Inflammatory macrophage treated with lipopolysaccharide for 1 hour (primary cell): ENCODE measurements at regions not wholly inside any gene's neighbourhood (a gene's known extent, or its start where the extent isn't known, plus 50 kb on each side); places are given as distances from the start of the nearest gene placed in this dataset.
"Not testable (repeated sequence)": the region's sequence is repeated elsewhere in the genome, so short reads cannot be mapped to it uniquely, and the experiment has no call there.

ENCODE experiments used
- DNase-seq, 2 donors: peaks; one replicate each; pipeline ENCODE4 v3.0.0-alpha.2; 2020 to 2022

GRCh38 chr9:13001989-13002580 lies 227.3 kb downstream of the LURAP1L start:
- no peak for DNase-seq

GRCh38 chr9:13002740-13003139 lies 227.9 kb downstream of the LURAP1L start:
- DNase-seq, result no peak

GRCh38 chr9:13009871-13010270 lies 235.1 kb downstream of the LURAP1L start:
- DNase-seq, result no peak

GRCh38 chr9:13013991-13014883 lies 239.4 kb downstream of the LURAP1L start:
- no peak for DNase-seq

GRCh38 chr9:13017260-13017659 lies 242.4 kb downstream of the LURAP1L start:
- no peak for DNase-seq

DNA sequence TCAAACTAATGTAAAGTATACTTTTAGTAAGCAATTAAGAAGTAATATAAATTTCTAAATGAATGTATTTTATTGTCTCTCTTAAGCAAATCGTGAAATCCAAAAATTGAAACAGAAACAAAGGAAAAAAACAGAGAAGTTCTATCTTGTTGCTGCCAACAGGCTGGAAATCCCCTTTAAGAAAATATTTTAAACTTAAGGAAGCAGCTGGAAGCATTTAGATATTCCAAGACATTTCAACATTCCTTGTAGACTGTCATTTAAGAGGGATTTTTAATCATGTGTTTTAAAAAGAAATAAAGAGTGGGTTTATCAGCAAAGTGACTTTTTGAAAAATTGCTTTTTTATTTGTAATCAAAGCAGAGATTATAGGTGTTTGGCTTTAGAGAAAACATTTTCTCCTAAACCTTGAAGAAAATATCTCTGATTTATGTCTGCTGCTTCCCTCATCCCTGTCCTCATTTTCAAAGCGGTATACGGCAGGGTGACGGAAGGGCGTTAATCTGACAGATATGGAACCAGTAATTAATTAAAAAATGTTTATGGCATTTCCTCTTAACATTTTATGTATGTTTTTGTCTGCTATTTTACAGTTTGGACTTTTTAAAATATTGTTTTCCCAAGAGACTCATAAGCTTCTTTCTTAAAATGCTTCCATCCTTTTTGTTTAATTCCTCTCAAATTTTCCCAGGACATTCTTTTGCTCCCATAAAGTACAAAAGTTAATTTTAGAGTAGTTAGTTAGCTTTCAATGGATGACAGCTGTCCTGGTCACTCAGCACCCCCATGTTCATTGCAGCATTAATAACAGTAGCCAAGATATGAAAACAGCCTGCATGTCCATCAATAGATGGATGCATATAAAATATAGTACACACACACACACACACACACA lies 245.6 kb downstream of the LURAP1L start:
- DNase-seq, result no peak

DNA sequence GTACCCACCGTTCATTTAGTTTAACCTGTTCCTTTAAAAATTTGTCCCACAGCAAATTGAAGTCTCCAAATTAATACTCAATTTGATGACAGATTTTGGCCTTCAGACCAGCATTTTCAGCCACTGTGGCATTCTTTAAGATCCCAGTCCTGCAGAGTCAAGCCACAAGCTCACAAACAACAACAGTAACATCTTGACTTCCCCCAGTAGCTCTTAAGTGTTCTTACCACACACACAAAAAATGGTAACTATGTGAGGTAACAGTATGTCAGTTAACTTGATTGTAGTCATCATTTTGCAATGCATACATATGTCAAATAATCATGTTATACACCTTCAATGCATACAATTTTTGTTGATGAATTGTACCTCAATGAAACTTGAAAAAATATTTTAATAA lies 247.9 kb downstream of the LURAP1L start:
- no peak for DNase-seq

- no peak for DNase-seq
These were observed 248.7 kb downstream of the LURAP1L start for GRCh38 chr9:13023498-13023897.

DNA sequence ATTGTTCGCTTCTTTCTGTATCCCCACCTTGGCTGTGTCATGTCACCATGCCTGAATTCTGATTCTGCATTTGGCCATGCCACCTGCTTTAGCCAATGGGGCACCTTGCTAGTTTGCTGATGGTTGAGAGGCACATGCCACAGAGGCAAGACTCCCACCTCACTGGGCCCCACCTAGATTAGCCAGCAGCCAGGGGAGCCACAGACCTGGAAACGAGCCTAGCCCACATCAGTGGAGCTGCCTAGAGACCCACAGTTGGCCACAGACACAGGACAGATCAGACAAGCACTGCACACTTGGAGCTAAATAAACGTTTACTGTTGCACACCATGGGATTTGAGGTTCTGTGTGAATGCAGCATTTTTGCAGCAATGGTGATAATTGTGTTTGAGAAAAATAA lies 252.1 kb downstream of the LURAP1L start:
- DNase-seq, result no peak

DNA sequence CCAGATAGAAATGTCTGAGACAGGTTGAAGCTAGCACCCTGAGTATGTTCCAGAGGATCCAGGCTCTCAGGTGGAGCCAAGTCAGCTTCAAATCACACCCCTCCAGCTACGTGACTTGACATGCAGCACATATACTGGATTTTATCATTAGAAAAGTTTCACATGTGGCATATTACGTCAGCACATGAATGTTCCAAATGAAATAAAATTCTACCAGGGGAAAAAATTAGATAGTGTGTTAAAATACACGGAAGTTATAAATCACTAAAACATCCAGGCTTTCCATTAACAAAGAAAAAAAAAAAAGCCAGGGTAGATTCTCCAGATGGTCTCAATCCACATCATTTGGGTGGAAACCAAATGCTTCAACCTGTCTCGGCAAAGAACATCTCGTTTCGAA lies 251.6 kb downstream of the MPDZ start:
- DNase-seq, result no peak

DNA sequence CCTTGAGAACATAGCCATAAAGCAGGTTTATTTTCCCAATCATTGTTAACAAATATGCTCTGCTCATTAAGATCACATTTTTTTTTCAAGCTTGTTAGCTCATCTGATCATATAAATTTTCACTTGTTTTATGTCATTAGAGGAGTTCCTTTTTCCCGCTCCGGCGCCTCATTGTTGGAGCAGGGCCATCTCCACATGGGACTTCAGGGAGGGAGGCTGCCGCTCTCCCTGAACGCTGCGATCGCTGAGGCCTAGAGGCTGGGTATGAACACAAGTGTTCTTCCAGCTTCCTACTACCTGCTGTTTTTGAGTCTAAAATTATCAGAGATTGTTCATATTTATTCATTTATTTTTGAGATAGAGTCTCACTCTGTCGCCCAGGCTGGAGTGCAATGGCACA lies 246.9 kb downstream of the MPDZ start:
- no peak for DNase-seq

DNA sequence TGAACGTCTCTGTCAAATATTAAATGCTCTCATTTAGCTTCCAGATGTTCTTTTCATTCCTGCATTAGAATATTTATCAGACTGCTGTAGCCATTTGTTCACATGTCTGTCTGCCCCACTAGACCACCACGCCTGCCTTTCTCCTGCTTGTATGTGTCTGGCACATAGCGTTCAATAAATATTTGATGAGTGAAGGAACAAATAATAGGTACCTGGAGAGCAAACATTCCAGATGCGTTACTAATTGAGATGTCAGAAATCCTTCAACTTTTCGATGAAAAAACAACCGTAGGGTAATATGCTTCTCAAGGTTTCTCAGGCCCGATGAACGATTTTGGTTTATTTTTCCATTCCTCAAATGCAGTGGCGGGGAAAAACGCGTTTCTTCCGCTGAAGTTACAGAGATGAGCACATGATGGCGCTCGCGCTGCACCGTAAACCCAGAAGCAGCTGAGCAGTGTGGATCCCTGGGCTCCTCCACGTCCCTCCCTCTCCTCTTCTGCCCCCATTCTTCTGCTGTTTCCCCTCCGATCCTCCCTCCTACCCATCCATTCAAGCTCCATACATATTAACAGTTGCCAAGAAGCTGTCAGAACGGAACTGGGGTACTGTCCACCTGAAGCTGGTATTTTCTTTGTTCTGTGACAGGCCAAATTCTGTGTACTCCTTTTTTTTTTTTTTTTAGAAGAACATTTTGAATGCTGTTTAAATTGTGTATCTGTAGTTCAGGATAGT lies 245.4 kb downstream of the MPDZ start:
- DNase-seq, result peak in 1 of 2 donors; percentile 18

DNA sequence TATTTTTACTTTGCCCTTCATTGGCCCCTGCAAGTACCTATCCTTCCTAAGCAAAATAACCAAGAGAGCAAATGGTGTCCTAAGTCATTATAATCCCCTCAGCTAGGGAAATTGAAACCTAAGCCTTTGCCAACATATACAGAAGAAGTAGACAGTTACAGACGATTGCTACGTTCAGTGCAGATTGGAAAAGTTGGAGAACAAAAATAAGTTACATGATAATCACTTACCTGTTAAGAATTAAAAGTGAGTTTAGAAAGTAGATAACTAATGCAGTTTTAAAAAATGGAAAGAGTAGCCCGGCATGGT lies 244.8 kb downstream of the MPDZ start:
- no peak for DNase-seq

DNA sequence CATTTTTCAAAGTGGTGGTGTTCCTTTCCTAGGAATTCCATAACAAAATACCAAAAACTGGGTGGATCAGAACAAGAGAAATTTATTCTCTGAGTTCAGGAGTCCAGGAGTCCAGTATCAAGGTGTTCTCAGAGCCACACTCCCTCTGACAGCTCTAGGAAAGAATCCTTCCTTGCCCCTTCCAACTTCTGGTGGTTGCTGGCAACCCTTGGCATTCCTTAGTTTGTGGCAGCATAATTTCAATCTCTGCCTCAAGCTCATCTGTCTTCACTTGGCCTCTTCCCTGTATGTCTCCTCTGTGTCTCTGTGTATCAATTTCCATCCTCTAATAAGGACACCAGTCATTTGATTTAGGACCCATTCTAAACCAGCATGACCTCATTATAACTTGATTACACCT lies 243.7 kb downstream of the MPDZ start:
- no peak for DNase-seq

DNA sequence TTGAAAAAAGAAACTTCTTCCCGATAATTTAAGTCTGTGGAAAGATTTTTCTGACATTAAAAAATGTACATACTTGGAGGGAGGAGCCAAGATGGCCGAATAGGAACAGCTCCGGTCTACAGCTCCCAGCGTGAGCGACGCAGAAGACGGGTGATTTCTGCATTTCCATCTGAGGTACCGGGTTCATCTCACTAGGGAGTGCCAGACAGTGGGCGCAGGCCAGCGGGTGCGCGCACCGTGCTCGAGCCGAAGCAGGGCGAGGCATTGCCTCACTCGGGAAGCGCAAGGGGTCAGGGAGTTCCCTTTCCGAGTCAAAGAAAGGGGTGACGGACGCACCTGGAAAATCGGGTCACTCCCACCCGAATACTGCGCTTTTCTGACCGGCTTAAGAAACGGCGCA lies 241.7 kb downstream of the MPDZ start:
- not testable (repeated sequence) for DNase-seq

DNA sequence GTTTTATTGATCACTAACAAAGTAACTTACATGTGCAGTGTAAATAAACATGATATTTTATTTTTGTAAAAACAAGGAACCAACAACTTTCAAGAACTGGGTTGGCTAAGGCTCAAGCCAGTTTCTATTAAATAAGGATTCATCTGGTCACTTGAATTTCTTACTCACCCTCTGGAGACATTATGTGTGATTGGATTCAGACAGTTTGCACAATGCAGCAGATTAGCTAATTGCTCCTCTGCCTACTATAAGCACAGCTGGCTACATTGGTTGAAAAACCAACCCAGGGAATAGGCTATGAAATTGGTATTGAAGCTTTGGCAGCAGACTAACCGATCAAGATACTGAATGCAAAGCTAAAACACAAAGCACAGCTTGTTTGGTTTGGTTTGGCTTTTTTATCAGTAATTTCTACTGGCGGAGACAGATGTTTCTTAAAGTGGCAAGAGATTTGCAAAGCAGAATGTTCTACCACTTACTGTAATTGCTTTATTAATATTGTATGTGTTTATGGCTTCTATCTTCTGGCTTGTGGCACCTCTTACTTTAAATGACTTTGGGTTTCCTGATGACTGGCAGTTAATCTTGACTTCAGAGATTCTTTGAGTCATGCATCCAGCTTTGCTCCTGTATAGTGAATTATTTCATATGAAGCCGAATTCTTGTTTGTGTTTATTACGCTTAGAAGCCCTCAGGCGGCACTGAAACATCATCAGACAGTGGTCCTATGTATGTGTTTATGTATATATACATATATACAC lies 231.5 kb downstream of the MPDZ start:
- no peak for DNase-seq

DNA sequence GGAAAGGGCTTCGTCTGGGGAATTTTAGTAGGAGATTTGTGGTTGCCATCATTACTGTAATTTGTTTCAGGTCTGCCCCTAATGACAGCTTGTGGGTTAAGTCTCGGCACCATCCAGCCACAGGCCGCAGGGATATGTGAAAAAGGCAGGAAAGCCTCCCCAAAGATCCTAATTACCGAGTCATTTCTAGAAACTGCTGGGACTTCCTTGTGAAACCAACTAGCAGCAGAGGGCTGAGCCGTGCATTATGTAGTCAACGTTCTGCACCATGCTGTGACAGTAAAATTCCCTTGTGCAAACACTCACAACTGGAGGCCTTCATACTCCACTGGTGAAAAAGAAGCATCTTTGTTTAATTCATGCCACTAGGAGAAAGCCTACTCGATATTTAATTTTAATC lies 230.3 kb downstream of the MPDZ start:
- DNase-seq, result no peak

DNA sequence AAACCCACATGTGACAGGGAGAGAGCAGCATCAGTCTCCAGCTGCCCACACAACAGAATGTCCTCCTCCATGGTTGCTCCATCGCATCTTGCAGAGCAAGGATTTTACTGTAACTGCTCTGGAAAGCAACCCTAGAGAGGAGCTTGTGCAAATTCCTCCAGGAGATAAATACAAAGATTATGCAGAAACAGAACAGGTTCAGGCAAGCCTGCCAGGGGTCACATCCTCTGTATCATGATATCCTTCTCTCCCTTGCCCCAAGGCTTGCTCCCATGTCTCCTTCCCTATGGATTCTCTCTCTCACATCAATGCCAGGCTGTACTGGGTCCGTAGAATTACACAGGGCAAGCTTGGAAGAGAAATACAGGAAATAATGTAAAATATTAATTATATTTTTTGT lies 226.0 kb downstream of the MPDZ start:
- DNase-seq, result no peak

- no peak for DNase-seq
These were observed 225.1 kb downstream of the MPDZ start for GRCh38 chr9:13054389-13054788.
